ENCODE measurements at regions not wholly inside any gene's neighbourhood (a gene's known extent, or its start where the extent isn't known, plus 50 kb on each side); places are given as distances from the start of the nearest gene placed in this dataset.

DNA sequence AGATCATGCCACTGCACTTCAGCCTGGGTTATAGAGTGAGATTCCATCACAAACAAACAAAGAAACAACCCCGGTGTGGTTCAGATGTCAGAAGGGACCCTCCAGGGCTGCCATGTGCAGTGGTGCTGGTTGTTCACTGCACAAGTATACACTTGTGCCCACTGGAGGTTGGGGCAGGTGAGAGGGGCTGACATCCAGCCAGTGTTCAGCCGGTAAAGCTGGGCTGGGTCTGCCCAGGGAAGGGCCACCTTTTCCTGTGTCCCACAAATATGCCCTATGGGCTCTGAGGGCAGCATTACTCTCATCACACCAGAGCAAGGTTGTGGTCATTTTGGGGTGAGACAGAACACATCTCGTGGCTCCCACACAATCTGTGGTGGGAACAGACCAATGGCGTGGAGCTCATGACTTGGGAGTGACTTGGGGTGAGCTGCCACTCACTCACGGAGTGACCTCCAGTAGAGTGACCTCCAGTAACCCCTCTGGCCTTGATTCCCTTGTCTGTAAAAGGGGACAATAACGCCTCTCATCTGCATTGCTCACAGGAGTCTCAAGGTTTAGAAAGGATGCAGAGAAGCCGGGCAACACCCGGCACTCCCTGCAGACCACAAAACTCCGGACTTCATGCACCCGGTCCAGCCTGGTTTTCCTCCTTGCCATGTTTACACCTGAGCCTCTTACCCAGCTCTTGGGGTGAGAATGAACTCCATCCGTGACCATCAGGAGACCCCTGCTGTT is 69.0 kb upstream of the VRK1 start:
- Histone ChIP-seq H3K9ac (ENCODE audit: low read length) (no peak overlapping the region), H3K4me1 (ENCODE audit: control insufficient read depth in 1 of 2, insufficient read depth in 2 of 2, low read length in 2 of 2) (no peaks in the 10 kb centered on the region), H3K79me2 (ENCODE audit: insufficient read depth, low read length) (no peaks in the 10 kb centered on the region), H3K27ac (ENCODE audit: low read depth, low read length) (no peak overlapping the region), H3K4me2 (ENCODE audit: low read length) (no peak overlapping the region), H3K9me3 (ENCODE audit: control insufficient read depth in 1 of 2, insufficient read depth in 1 of 2, low read depth in 1 of 2, low read length in 2 of 2) (no peaks in the 10 kb centered on the region), H3K36me3 (ENCODE audit: control insufficient read depth in 1 of 2, insufficient read depth in 2 of 2, low read length in 2 of 2) (no peaks in the 10 kb centered on the region), H3K4me3 (replicated peaks in 1 of 2; ENCODE audit: low read depth in 1 of 2, low read length in 2 of 2) (no peak overlapping the region), H2AFZ (ENCODE audit: low read depth, low read length, poor library complexity, severe bottlenecking) (no peak overlapping the region), H4K20me1 (ENCODE audit: insufficient read depth) (no peaks in the 10 kb centered on the region), H3K9me2 (ENCODE audit: insufficient read depth) (no peaks in the 10 kb centered on the region), H3K27me3 (ENCODE audit: insufficient read depth, low read length) (peaks cover 5% of the 10 kb centered on the region; the same call in 1 of the 2 replicates)
- BruUV-seq (replicated peaks): no TSS peak
- RAD21 ChIA-PET (ENCODE audit: low non-redundant PET in 1 of 2, low total read pairs in 2 of 2, uncharacterized antibody in 2 of 2, unreplicated experiment in 2 of 2): no interaction called here
- CTCF ChIA-PET: interaction anchor here (1.5 kb wide), 1 partner anchor 12 kb away, joined by 4 read pairs; no protein-coding TSS in a partner anchor
- POLR2A ChIA-PET: no interaction called here
- TF ChIP-seq, protein P1, sequence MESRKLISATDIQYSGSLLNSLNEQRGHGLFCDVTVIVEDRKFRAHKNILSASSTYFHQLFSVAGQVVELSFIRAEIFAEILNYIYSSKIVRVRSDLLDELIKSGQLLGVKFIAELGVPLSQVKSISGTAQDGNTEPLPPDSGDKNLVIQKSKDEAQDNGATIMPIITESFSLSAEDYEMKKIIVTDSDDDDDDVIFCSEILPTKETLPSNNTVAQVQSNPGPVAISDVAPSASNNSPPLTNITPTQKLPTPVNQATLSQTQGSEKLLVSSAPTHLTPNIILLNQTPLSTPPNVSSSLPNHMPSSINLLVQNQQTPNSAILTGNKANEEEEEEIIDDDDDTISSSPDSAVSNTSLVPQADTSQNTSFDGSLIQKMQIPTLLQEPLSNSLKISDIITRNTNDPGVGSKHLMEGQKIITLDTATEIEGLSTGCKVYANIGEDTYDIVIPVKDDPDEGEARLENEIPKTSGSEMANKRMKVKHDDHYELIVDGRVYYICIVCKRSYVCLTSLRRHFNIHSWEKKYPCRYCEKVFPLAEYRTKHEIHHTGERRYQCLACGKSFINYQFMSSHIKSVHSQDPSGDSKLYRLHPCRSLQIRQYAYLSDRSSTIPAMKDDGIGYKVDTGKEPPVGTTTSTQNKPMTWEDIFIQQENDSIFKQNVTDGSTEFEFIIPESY (IDR thresholded peaks at IDR 0.05; ENCODE audit: extremely low read depth, insufficient replicate concordance, low read length): no peak
- TF ChIP-seq EZH2 (IDR thresholded peaks at IDR 0.05) (no peak), SIN3A (IDR thresholded peaks at IDR 0.05; ENCODE audit: low read depth) (no peak), CBX3 (IDR thresholded peaks at IDR 0.05; ENCODE audit: low read depth) (no peak), RAD21 (IDR thresholded peaks at IDR 0.05; ENCODE audit: low read depth) (no peak), SP1 (IDR thresholded peaks at IDR 0.05; ENCODE audit: low read depth) (no peak)
- TF ChIP-seq, protein P2, sequence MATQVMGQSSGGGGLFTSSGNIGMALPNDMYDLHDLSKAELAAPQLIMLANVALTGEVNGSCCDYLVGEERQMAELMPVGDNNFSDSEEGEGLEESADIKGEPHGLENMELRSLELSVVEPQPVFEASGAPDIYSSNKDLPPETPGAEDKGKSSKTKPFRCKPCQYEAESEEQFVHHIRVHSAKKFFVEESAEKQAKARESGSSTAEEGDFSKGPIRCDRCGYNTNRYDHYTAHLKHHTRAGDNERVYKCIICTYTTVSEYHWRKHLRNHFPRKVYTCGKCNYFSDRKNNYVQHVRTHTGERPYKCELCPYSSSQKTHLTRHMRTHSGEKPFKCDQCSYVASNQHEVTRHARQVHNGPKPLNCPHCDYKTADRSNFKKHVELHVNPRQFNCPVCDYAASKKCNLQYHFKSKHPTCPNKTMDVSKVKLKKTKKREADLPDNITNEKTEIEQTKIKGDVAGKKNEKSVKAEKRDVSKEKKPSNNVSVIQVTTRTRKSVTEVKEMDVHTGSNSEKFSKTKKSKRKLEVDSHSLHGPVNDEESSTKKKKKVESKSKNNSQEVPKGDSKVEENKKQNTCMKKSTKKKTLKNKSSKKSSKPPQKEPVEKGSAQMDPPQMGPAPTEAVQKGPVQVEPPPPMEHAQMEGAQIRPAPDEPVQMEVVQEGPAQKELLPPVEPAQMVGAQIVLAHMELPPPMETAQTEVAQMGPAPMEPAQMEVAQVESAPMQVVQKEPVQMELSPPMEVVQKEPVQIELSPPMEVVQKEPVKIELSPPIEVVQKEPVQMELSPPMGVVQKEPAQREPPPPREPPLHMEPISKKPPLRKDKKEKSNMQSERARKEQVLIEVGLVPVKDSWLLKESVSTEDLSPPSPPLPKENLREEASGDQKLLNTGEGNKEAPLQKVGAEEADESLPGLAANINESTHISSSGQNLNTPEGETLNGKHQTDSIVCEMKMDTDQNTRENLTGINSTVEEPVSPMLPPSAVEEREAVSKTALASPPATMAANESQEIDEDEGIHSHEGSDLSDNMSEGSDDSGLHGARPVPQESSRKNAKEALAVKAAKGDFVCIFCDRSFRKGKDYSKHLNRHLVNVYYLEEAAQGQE (IDR thresholded peaks at IDR 0.05; ENCODE audit: low read depth): no peak
- TF ChIP-seq, protein P3, sequence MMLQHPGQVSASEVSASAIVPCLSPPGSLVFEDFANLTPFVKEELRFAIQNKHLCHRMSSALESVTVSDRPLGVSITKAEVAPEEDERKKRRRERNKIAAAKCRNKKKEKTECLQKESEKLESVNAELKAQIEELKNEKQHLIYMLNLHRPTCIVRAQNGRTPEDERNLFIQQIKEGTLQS (IDR thresholded peaks at IDR 0.05): no peak
- DNase-seq (ENCODE audit: low read depth, low spot score): no peak
- intact Hi-C loops (cut with micrococcal nuclease): no loop called here
- no peak for ATAC-seq
